ENCODE measurements at regions not wholly inside any gene's neighbourhood (a gene's known extent, or its start where the extent isn't known, plus 50 kb on each side); places are given as distances from the start of the nearest gene placed in this dataset.

GRCh38 chr2:193349642-193350041 is 1154.9 kb upstream of the TMEFF2 start:
- CTCF ChIA-PET, result no interaction called here
- TF ChIP-seq, protein P1, sequence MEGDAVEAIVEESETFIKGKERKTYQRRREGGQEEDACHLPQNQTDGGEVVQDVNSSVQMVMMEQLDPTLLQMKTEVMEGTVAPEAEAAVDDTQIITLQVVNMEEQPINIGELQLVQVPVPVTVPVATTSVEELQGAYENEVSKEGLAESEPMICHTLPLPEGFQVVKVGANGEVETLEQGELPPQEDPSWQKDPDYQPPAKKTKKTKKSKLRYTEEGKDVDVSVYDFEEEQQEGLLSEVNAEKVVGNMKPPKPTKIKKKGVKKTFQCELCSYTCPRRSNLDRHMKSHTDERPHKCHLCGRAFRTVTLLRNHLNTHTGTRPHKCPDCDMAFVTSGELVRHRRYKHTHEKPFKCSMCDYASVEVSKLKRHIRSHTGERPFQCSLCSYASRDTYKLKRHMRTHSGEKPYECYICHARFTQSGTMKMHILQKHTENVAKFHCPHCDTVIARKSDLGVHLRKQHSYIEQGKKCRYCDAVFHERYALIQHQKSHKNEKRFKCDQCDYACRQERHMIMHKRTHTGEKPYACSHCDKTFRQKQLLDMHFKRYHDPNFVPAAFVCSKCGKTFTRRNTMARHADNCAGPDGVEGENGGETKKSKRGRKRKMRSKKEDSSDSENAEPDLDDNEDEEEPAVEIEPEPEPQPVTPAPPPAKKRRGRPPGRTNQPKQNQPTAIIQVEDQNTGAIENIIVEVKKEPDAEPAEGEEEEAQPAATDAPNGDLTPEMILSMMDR (IDR thresholded peaks at IDR 0.05; ENCODE audit: insufficient read depth, low read length, missing control alignments), result no peak
- no peak for DNase-seq (ENCODE audit: low read depth, low spot score)
- POLR2A ChIA-PET, result no interaction called here
- H3K4me3 ChIP-seq (ENCODE audit: low read depth, low read length), result no peak overlapping the region

DNA sequence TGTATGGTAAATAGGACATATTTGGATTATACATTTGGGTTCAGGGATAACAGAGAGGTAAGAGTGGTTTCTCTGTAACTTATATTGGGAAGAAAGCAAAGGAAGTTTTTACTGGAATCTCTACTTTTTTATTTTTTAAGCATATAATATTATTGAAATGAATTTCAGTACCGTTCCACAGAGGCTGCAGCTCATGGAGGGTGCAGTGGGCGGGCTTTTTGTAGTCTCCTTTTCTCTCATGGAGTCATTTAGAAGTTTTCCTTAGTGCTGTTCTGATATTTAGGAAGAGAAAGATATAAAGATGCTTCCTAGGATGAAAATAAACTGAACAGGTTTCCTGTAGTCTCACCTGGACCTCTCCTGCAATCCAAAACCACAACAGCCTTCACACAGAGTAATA is 1153.3 kb upstream of the TMEFF2 start:
- ChIA-PET POLR2A (no interaction called here), CTCF (no interaction called here)

DNA sequence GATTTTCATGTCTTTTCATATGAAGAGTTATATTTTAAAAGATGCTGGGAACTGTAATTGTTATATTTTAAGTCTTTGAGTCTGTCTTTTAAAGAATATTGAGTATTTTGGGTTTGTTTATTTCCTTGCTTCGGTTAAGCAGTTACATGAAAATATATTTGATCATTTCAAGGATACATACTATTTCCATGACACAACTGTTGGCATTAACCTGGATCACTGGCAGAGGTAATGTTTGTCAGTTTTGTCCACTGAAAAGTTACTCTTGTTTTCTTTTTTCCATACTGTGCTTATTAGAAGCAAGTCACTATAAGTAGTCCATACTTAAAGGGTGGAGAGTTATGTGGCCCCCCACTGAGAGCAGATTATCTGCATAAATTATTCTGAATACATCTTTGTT is 1142.0 kb upstream of the TMEFF2 start:
- no peak overlapping the region for H3K4me3 ChIP-seq (ENCODE audit: low read depth, low read length)
- ChIA-PET CTCF (no interaction called here), POLR2A (no interaction called here)
- DNase-seq (ENCODE audit: low read depth, low spot score), result no peak
- TF ChIP-seq, protein P1 (IDR thresholded peaks at IDR 0.05; ENCODE audit: insufficient read depth, low read length, missing control alignments), result no peak

More for the DNA sequence above, 1153.3 kb upstream of the TMEFF2 start:
- no peak overlapping the region for H3K4me3 ChIP-seq (ENCODE audit: low read depth, low read length)
- DNase-seq (ENCODE audit: low read depth, low spot score), result no peak
- TF ChIP-seq, protein P1 (IDR thresholded peaks at IDR 0.05; ENCODE audit: insufficient read depth, low read length, missing control alignments), result no peak

DNA sequence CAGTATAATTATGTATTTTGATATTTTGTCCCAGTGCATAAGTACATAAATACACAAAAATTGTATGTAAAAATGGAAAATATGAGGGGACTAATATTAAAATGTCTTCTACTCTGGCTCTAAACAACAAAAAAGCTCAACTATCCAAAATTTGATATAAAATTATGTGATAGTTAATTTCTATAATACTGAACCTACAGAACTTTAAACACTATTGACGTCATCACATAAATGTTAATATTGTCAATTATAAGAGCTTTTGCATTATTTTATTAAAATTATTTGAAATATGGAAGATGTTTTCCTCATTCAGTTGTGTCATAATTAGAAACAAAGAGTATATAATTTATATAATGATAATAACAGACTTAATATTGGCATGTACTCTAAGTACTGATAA is 1139.7 kb upstream of the TMEFF2 start:
- DNase-seq (ENCODE audit: low read depth, low spot score), result no peak
- TF ChIP-seq, protein P1 (IDR thresholded peaks at IDR 0.05; ENCODE audit: insufficient read depth, low read length, missing control alignments), result no peak
- ChIA-PET POLR2A (no interaction called here), CTCF (no interaction called here)
- no peak overlapping the region for H3K4me3 ChIP-seq (ENCODE audit: low read depth, low read length)

- no peak for DNase-seq (ENCODE audit: low read depth, low spot score)
- TF ChIP-seq, protein P1 (IDR thresholded peaks at IDR 0.05; ENCODE audit: insufficient read depth, low read length, missing control alignments), result no peak
- ChIA-PET CTCF (no interaction called here), POLR2A (no interaction called here)
- no peak overlapping the region for H3K4me3 ChIP-seq (ENCODE audit: low read depth, low read length)
Measured at GRCh38 chr2:193333539-193333938, 1138.8 kb upstream of the TMEFF2 start.

- DNase-seq (ENCODE audit: low read depth, low spot score), result no peak
- TF ChIP-seq, protein P1 (IDR thresholded peaks at IDR 0.05; ENCODE audit: insufficient read depth, low read length, missing control alignments), result no peak
- CTCF ChIA-PET, result no interaction called here
- POLR2A ChIA-PET, result no interaction called here
- no peak overlapping the region for H3K4me3 ChIP-seq (ENCODE audit: low read depth, low read length)
Measured at GRCh38 chr2:193332941-193333340, 1138.2 kb upstream of the TMEFF2 start.

All from AG04449 (cell line).